HUES64 (cell line): ENCODE measurements at regions not wholly inside any gene's neighbourhood (a gene's known extent, or its start where the extent isn't known, plus 50 kb on each side); places are given as distances from the start of the nearest gene placed in this dataset.

ENCODE experiments used
- H3K27ac ChIP-seq: 2 replicates; pipeline ENCODE4 v1.7.0; 2013; ENCODE audit warnings: low read depth, low read length, inconsistent platforms
- H3K27me3 ChIP-seq: 2 replicates; pipeline ENCODE4 v1.6.1; 2013; ENCODE audit warnings: mild to moderate bottlenecking, low read length; ENCODE audit not compliant: insufficient read depth
- H3K36me3 ChIP-seq: 2 replicates; pipeline ENCODE4 v1.6.1; 2013; ENCODE audit warnings: mild to moderate bottlenecking, low read length; ENCODE audit not compliant: insufficient read depth
- H3K4me1 ChIP-seq: 2 replicates; pipeline ENCODE4 v1.6.1; 2013; ENCODE audit warnings: mild to moderate bottlenecking, low read length, moderate library complexity; ENCODE audit not compliant: insufficient read depth
- H3K4me3 ChIP-seq: 2 replicates; pipeline ENCODE4 v1.5.1; 2013; ENCODE audit warnings: mild to moderate bottlenecking, low read length, moderate library complexity
- H3K9ac ChIP-seq: 2 replicates; pipeline ENCODE4 v1.6.1; 2013; ENCODE audit warnings: mild to moderate bottlenecking, low read depth, low read length
- H3K9me3 ChIP-seq: 2 replicates; pipeline ENCODE4 v1.6.1; 2013; ENCODE audit warnings: low read depth, low read length; ENCODE audit not compliant: insufficient read depth
- WGBS: fragments of 150-250, 120-280 bp; methylation state at CpG from one replicate; pipeline ENCODE4 v1.1.7; 2013; ENCODE audit warnings: missing lambda C conversion rate; 5-methylcytosine and 5-hydroxymethylcytosine counted together

DNA sequence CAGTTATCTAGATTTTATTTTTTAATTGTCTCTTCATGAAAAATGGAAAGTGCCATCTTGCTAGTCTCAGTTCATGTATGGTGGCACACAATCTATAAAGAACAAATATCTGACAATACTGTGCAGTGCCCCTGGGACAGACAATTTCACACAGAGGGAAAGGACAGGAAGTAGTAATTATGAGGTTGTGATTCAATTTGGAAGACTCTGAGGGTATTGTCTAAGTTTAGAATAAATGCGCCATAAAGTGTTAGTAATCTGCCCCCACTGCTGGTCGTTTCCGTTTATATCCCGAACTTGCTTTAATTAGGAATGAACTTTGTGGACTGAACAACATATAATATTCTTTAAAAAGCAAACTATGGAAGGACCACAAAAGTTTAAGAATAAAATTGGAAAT, 196.4 kb upstream of the SLC24A5 start:
- H3K4me3 ChIP-seq: no peak overlapping the region
- H3K4me1 ChIP-seq: no peaks in the 10 kb centered on the region
- H3K36me3 ChIP-seq: no peaks in the 10 kb centered on the region
- 95% methylated on average over 4 of the region's 4 CpGs for WGBS
- H3K27me3 ChIP-seq: no peaks in the 10 kb centered on the region
- H3K9me3 ChIP-seq: no peaks in the 10 kb centered on the region
- H3K27ac ChIP-seq: no peak overlapping the region
- no peak overlapping the region for H3K9ac ChIP-seq

DNA sequence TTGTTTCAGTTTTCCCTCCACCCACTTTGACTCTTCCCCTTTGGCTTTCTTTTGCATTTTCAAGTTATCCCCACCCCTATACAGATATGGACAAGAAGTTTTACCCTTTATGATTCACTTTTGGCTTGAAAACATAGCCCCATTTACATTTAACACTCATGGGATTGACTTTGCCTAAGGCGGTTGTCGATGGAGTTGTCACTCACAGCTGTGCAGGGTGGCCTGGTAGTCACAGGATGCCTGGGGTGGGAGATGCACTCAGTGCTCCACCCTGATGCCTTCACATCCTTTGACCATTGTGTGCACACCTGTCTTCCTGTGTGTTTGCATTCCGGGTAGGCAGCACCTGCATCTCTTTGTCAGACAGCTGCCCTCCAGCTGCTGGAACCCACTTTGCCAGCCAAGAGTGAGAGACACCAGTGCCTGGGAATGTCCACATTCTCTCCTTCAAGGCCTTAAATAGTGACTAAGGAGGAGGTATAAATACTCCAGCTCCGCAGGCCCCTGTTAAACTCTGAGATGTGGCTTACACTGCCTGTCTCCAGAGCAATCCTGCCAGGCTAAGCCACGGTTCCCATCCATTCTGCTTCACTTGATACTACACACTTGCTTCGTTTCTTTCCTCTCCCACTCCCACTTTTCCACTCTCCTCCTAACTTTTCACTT, 191.5 kb upstream of the SLC24A5 start:
- Histone ChIP-seq H3K36me3 (no peaks in the 10 kb centered on the region), H3K27me3 (no peaks in the 10 kb centered on the region), H3K9ac (no peak overlapping the region), H3K4me3 (no peak overlapping the region), H3K9me3 (no peaks in the 10 kb centered on the region), H3K27ac (no peak overlapping the region), H3K4me1 (no peaks in the 10 kb centered on the region)
- WGBS: 75% methylated on average over 6 of the region's 6 CpGs

DNA sequence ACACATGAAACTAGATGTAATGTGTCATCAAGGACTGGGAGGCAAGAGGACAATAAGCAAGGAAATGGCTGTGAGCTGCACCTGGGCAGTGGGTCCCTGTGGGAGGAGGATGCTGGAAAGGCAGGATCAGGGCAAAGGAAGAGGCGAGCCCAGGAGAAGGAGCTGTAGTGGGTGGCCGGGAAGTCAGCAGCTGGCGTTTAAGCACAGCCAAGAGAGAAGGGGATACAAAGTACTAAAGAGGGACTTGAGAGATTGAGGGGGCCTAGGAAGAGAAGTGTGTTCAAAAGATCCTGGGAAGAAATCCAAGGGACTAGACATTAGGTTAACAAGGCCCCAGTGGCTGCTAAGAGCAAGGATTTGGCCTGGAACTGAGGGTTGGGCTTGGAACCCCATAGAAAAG, 188.5 kb upstream of the SLC24A5 start:
- Histone ChIP-seq H3K27ac (no peak overlapping the region), H3K4me1 (no peaks in the 10 kb centered on the region), H3K9me3 (no peaks in the 10 kb centered on the region), H3K4me3 (no peak overlapping the region), H3K36me3 (no peaks in the 10 kb centered on the region), H3K9ac (no peak overlapping the region), H3K27me3 (no peaks in the 10 kb centered on the region)
- WGBS: 95% methylated on average over 3 of the region's 3 CpGs

DNA sequence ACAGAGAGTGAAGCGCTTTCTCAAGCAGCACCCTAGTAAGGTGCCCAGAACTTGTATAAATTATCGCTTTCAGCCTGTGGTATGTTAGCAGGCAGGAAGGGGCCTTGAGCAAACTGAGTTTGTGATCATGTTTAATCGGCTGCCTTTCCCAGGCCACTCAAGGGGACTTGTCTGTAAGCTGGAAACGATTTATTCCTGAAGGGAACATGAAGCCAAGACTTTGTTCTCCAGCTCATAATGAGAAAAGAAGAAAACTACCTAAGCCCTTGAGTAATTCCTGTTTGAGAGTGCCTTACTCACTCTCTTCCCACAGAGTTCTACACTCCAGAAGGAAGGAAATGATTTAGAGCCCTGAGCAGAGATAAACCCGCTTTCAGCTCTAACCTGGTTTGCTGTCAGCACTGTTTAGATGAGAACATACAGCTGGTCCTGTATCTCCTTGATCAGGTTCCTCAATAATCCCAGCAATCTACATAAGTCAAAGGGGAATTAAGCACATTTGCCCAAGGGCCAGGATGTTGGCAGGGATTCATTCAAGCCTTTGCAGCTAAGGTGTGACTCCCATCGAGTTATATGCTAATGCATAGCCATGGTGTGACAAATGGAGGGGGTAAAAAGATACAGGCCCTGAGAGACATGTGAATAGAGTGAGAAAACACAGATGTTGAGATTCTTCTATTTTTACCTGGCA, 187.7 kb upstream of the SLC24A5 start:
- no peaks in the 10 kb centered on the region for H3K4me1 ChIP-seq
- H3K9ac ChIP-seq: no peak overlapping the region
- no peaks in the 10 kb centered on the region for H3K27me3 ChIP-seq
- H3K4me3 ChIP-seq: no peak overlapping the region
- no peaks in the 10 kb centered on the region for H3K9me3 ChIP-seq
- no peak overlapping the region for H3K27ac ChIP-seq
- H3K36me3 ChIP-seq: no peaks in the 10 kb centered on the region
- 88% methylated on average over 6 of the region's 6 CpGs for WGBS

DNA sequence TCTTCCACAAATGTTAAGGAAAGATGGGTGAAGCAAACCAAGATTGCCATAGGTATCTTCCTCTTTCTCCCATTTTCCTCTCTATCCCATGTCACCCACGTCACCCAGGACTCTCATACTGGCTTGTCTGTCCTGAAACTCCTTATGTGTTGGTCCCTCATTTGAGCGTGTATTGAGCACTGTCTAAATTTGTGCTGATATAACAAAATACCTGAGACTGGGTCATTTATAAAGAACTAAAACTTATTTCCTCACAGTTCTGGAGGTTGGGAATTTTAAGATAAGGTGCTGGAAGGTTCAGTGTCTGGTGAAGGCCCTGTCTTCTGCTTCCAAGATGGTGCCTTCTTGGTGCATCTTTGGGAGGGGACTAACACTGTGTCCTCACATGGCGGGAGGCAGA, 186.9 kb upstream of the SLC24A5 start:
- Histone ChIP-seq H3K27ac (no peak overlapping the region), H3K4me1 (no peaks in the 10 kb centered on the region), H3K9ac (no peak overlapping the region), H3K27me3 (no peaks in the 10 kb centered on the region), H3K36me3 (no peaks in the 10 kb centered on the region), H3K9me3 (no peaks in the 10 kb centered on the region), H3K4me3 (no peak overlapping the region)
- 94% methylated on average over 3 of the region's 3 CpGs for WGBS

DNA sequence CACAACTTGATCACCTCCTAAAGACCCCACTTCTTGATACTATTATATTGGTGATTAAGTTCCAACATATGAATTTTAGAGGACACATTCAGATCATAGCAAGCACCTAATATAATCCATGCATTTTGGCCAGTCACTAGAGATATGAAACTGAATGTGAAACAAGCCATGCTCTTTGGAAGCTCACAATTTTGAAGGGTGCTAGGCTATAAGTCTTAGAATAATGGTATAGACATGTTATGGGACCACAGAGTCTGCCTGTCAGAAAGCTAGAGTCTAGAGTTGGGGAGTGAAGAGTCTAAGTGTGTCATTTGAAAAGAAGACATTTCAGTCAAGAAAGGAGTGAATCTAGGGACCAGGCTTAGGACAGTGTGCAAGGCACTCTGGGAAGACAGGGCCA, 186.4 kb upstream of the SLC24A5 start:
- Histone ChIP-seq H3K9ac (no peak overlapping the region), H3K4me1 (no peaks in the 10 kb centered on the region), H3K4me3 (no peak overlapping the region), H3K9me3 (no peaks in the 10 kb centered on the region), H3K27ac (no peak overlapping the region), H3K36me3 (no peaks in the 10 kb centered on the region), H3K27me3 (no peaks in the 10 kb centered on the region)

DNA sequence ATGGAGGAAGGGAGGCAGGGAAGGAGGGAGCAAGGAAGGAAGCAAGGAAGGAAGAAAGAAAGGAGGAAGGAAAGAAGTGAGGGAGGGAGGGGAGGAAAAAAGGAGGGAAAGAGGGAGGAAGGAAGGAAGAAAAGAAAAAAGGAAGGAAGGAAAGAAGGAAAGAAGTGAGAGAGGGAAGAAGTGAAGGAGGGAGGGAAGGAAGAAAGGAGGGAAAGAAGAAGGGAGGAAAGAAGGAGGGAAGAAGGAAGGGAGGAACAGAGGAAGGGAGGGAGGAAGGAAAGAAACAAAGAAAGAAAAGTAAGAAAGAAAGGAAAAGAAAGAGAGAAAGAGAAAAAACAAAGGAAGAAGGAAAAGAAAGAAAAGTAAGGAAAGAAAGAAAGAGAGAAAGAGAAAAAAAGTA, 183.0 kb upstream of the SLC24A5 start:
- Histone ChIP-seq H3K9me3 (no peaks in the 10 kb centered on the region), H3K4me3 (no peak overlapping the region), H3K27me3 (no peaks in the 10 kb centered on the region), H3K9ac (no peak overlapping the region), H3K36me3 (no peaks in the 10 kb centered on the region), H3K27ac (no peak overlapping the region), H3K4me1 (no peaks in the 10 kb centered on the region)

DNA sequence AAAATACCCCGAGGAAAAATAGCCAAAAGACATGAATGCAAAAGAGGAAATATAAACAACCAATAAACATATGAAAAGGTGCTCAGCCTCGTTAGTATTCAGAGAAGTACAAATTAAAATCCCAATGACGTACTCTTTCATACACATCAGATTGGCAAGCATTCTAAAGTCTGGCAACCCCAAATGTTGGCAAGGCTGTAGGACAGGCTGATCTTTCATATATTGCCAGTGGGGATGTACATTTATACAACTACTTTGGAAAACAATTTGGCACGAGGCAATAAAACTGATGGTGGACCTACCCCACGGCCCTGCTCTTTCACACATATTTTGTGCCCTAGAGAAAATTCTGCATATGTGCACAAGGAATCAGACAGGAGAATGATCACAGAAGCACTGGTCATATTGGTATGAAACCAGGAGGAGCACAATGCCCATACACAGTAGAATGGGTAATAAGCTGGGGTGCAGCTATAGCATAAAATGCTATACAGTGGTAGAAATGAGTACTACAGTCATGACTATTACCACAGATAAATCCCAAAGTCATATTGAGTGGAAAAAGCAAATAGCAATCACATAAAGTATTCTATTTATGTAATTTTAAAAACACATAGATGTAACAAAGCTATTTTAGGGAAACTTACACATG, 176.0 kb upstream of the SLC24A5 start:
- 88% methylated on average over 4 of the region's 5 CpGs for WGBS

DNA sequence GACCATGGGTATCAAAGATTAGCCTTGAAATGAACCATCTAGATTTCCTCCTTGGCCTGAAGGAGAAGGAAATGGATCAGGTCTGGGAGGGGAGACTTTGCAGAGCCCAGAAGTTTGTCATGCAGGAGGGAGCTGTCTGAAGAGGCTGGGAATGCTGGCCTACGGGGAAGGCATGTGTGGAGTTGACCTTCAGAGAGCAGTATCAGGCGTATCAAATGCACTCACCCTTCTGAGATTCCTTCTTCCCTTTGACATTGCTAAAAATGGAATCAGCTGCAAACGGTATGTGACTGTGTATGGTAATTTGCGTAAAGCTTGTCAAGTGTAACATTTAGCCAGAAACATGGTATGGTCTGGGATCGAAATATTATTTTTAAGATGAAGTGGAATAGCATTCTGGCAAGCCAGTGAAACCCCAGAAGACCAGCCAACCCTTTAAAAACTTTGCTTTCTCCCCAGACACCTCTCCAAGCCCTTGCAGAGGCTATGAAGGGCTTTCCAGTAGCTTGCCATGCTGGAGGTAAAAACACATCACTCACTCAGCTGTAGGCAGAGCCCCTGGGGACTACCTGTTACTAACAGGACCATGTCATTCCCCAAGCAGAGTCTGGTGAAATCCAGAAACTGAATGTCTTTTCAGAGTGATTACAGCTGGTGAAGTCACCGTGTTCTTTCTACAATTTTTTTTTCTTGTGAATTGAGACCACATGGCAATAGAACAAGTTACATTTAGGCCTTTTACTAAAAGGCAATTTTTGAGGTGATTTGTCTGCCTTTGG, 174.7 kb upstream of the SLC24A5 start:
- Histone ChIP-seq H3K27me3 (no peaks in the 10 kb centered on the region), H3K4me1 (peaks cover 13% of the 10 kb centered on the region; the same call in 1 of the 2 replicates), H3K9ac (no peak overlapping the region), H3K27ac (no peak overlapping the region), H3K4me3 (no peak overlapping the region), H3K9me3 (no peaks in the 10 kb centered on the region), H3K36me3 (no peaks in the 10 kb centered on the region)
- 96% methylated on average over 6 of the region's 6 CpGs for WGBS

More for the DNA sequence above, 176.0 kb upstream of the SLC24A5 start:
- H3K27ac ChIP-seq: no peak overlapping the region
- peaks cover 4% of the 10 kb centered on the region; the same call in 1 of the 2 replicates for H3K4me1 ChIP-seq
- H3K9me3 ChIP-seq: no peaks in the 10 kb centered on the region
- H3K9ac ChIP-seq: no peak overlapping the region
- H3K27me3 ChIP-seq: no peaks in the 10 kb centered on the region
- H3K4me3 ChIP-seq: no peak overlapping the region
- H3K36me3 ChIP-seq: no peaks in the 10 kb centered on the region

DNA sequence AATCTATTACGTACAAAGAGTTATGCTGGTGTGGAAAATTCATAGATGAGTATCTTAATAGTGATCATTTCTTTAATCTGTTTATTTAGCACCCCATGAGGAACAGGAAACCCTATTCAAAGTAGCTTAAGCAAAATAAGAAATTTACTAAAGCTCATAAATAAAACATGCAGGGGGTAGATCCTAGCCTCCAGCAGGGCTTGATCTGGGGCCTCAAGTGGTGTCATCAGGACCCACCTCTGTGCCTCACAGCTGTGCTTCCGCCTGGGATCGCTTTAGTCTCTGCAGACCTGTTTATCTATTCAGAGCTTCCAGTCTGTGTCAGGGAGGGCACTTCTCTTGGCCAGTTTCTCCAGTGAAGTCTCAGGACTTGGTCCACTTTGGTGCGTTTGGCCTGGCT, 171.0 kb upstream of the SLC24A5 start:
- Histone ChIP-seq H3K9me3 (no peaks in the 10 kb centered on the region), H3K27ac (no peak overlapping the region), H3K27me3 (no peaks in the 10 kb centered on the region), H3K4me1 (peaks cover 21% of the 10 kb centered on the region), H3K9ac (no peak overlapping the region), H3K36me3 (no peaks in the 10 kb centered on the region), H3K4me3 (no peak overlapping the region)
- WGBS: 91% methylated on average over 3 of the region's 4 CpGs

DNA sequence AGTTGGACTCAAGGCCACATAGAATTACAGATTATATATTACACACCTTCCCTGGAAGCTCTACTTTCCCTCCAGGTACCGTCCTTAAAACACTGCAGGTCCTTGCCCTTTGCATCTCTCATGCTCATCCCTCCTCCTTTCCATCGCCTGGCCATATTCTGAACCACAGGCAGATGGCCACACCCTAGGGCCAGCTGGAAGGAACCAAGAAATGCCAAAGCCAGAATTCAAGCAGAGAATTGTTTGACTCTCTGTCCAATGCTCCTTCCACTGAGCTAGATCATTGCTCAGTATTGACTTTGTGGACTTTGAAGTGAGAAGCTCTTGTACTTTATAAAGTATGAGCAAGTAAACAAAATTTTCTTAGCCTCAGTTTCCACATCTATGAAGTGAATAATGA, 170.3 kb upstream of the SLC24A5 start:
- H3K9me3 ChIP-seq: no peaks in the 10 kb centered on the region
- no peak overlapping the region for H3K9ac ChIP-seq
- no peaks in the 10 kb centered on the region for H3K27me3 ChIP-seq
- H3K4me3 ChIP-seq: no peak overlapping the region
- WGBS: 93% methylated on average over 2 of the region's 2 CpGs
- no peaks in the 10 kb centered on the region for H3K36me3 ChIP-seq
- no peak overlapping the region for H3K27ac ChIP-seq
- peaks cover 21% of the 10 kb centered on the region for H3K4me1 ChIP-seq
